Osteocyte (in vitro differentiated cells): ENCODE measurements at regions not wholly inside any gene's neighbourhood (a gene's known extent, or its start where the extent isn't known, plus 50 kb on each side); places are given as distances from the start of the nearest gene placed in this dataset.

Experiments used
- DNase-seq: peaks from one replicate; pipeline ENCODE4 v3.0.0; 2021; ENCODE audit warnings: mixed read lengths; ENCODE audit not compliant: unreplicated experiment; ENCODE audit errors: extremely low spot score
- H3K27ac Mint-ChIP-seq: one replicate; pipeline ENCODE4 v1.8.0; 2021; ENCODE audit warnings: mild to moderate bottlenecking, mixed read lengths; ENCODE audit not compliant: unreplicated experiment
- H3K27me3 Mint-ChIP-seq: one replicate; pipeline ENCODE4 v1.8.0; 2021; ENCODE audit warnings: mixed read lengths; ENCODE audit not compliant: unreplicated experiment
- H3K36me3 Mint-ChIP-seq: one replicate; pipeline ENCODE4 v1.8.0; 2021; ENCODE audit warnings: mixed read lengths; ENCODE audit not compliant: unreplicated experiment
- H3K4me1 Mint-ChIP-seq: one replicate; pipeline ENCODE4 v1.8.0; 2021; ENCODE audit warnings: mixed read lengths; ENCODE audit not compliant: unreplicated experiment
- H3K4me3 Mint-ChIP-seq: one replicate; pipeline ENCODE4 v1.8.0; 2021; ENCODE audit warnings: mild to moderate bottlenecking, moderate library complexity, mixed read lengths; ENCODE audit not compliant: unreplicated experiment
- H3K9me3 Mint-ChIP-seq: one replicate; pipeline ENCODE4 v1.8.0; 2021; ENCODE audit warnings: mixed read lengths; ENCODE audit not compliant: unreplicated experiment
- CTCF ChIP-seq: fragments of 200-600 bp; sonication (generic); IDR thresholded peaks from 2 replicates; pipeline ENCODE4 v1.5.0; 2021; ENCODE audit warnings: antibody characterized with exemption, mild to moderate bottlenecking, moderate library complexity

GRCh38 chr1:69215883-69216282 lies 351.8 kb upstream of the LRRC7 start:
- DNase-seq, result no peak
- no peaks in the 10 kb centered on the region for H3K27me3 Mint-ChIP-seq
- H3K4me3 Mint-ChIP-seq, result no peak overlapping the region
- H3K27ac Mint-ChIP-seq, result no peak overlapping the region
- H3K36me3 Mint-ChIP-seq, result no peaks in the 10 kb centered on the region
- no peaks in the 10 kb centered on the region for H3K4me1 Mint-ChIP-seq
- TF ChIP-seq CTCF, result no peak
- H3K9me3 Mint-ChIP-seq, result no peaks in the 10 kb centered on the region

GRCh38 chr1:69220672-69221071 lies 347.1 kb upstream of the LRRC7 start:
- no peaks in the 10 kb centered on the region for H3K27me3 Mint-ChIP-seq
- no peaks in the 10 kb centered on the region for H3K9me3 Mint-ChIP-seq
- no peak overlapping the region for H3K27ac Mint-ChIP-seq
- DNase-seq, result no peak
- no peak overlapping the region for H3K4me3 Mint-ChIP-seq
- H3K4me1 Mint-ChIP-seq, result no peaks in the 10 kb centered on the region
- TF ChIP-seq CTCF, result no peak
- no peaks in the 10 kb centered on the region for H3K36me3 Mint-ChIP-seq

- no peaks in the 10 kb centered on the region for H3K36me3 Mint-ChIP-seq
- no peaks in the 10 kb centered on the region for H3K27me3 Mint-ChIP-seq
- H3K27ac Mint-ChIP-seq, result no peak overlapping the region
- H3K4me3 Mint-ChIP-seq, result no peak overlapping the region
- no peaks in the 10 kb centered on the region for H3K4me1 Mint-ChIP-seq
- H3K9me3 Mint-ChIP-seq, result no peaks in the 10 kb centered on the region
- no peak for DNase-seq
- peak; percentile 17 for TF ChIP-seq CTCF
Measured at GRCh38 chr1:69221524-69221923, 346.2 kb upstream of the LRRC7 start.

GRCh38 chr1:69223156-69223555 lies 344.6 kb upstream of the LRRC7 start:
- TF ChIP-seq CTCF, result no peak
- no peaks in the 10 kb centered on the region for H3K4me1 Mint-ChIP-seq
- no peak overlapping the region for H3K27ac Mint-ChIP-seq
- no peaks in the 10 kb centered on the region for H3K9me3 Mint-ChIP-seq
- no peaks in the 10 kb centered on the region for H3K36me3 Mint-ChIP-seq
- H3K27me3 Mint-ChIP-seq, result no peaks in the 10 kb centered on the region
- no peak overlapping the region for H3K4me3 Mint-ChIP-seq
- DNase-seq, result no peak

- Mint-ChIP-seq H3K4me3 (no peak overlapping the region), H3K9me3 (no peaks in the 10 kb centered on the region), H3K27me3 (peaks cover 3% of the 10 kb centered on the region), H3K4me1 (no peaks in the 10 kb centered on the region), H3K27ac (no peak overlapping the region), H3K36me3 (no peaks in the 10 kb centered on the region)
- no peak for DNase-seq
- TF ChIP-seq CTCF, result no peak
Measured at GRCh38 chr1:69228501-69228900, 339.2 kb upstream of the LRRC7 start.
